GM12891 (cell line): ENCODE measurements at regions not wholly inside any gene's neighbourhood (a gene's known extent, or its start where the extent isn't known, plus 50 kb on each side); places are given as distances from the start of the nearest gene placed in this dataset.

ENCODE experiments used
- PAX5 ChIP-seq: IDR thresholded peaks from 2 replicates; pipeline ENCODE4 v1.6.1; 2011; ENCODE audit warnings: low read length, moderate library complexity, mild to moderate bottlenecking; ENCODE audit not compliant: insufficient read depth, severe bottlenecking
- POLR2A ChIP-seq: IDR thresholded peaks from 2 replicates; pipeline ENCODE4 v1.6.1; 2011; ENCODE audit warnings: low read depth, low read length, control low read depth
- POLR2AphosphoS5 ChIP-seq: IDR thresholded peaks from 2 replicates; pipeline ENCODE4 v1.6.1; 2011; ENCODE audit warnings: low read depth, low read length, control low read depth
- SPI1 ChIP-seq: IDR thresholded peaks from 2 replicates; pipeline ENCODE4 v1.6.1; 2011; ENCODE audit warnings: low read depth, low read length, control low read depth
- TAF1 ChIP-seq: IDR thresholded peaks from 2 replicates; pipeline ENCODE4 v1.6.1; 2011; ENCODE audit warnings: low read depth, low read length, control low read depth

GRCh38 chr12:5295151-5295550, 136.8 kb upstream of the NTF3 start:
- TF ChIP-seq POLR2AphosphoS5 (no peak), POLR2A (no peak), SPI1 (no peak), PAX5 (no peak), TAF1 (no peak)
